ENCODE measurements at regions not wholly inside any gene's neighbourhood (a gene's known extent, or its start where the extent isn't known, plus 50 kb on each side); places are given as distances from the start of the nearest gene placed in this dataset.

DNA sequence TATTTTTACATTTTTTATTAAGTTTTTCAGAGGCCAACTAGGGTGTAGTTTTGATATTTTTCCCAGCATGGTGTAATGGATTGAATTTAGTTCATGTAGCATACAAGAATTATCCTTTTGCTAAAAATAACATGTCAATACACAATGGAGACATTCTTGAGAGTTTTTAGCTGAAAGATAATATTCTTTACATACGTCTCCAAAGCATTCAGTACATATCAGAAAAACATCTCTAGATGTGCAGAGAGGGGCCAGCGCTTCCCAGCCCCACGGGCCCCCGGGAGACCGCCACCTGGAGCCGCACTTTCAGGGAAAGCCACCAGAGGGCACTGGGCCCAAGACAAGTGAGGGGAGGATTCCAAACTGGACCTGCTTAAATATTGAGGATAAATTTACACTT, 499.4 kb downstream of the GALR1 start:
- no peaks in the 10 kb centered on the region for H3K27me3 ChIP-seq (ENCODE audit: insufficient read depth, low read length)
- H3K36me3 ChIP-seq (ENCODE audit: insufficient read depth, low read length) = no peaks in the 10 kb centered on the region
- no peaks in the 10 kb centered on the region for H3K79me2 ChIP-seq (ENCODE audit: control insufficient read depth, insufficient read depth, low read length, unreplicated experiment)
- H3K4me3 ChIP-seq (ENCODE audit: low read depth, low read length) = no peak overlapping the region
- no peak overlapping the region for H3K27ac ChIP-seq (ENCODE audit: low read depth, low read length)
- no peak overlapping the region for H2AFZ ChIP-seq (ENCODE audit: low read length, unreplicated experiment)
- no peaks in the 10 kb centered on the region for H3K4me1 ChIP-seq (ENCODE audit: control insufficient read depth, insufficient read depth, low read length, unreplicated experiment)

DNA sequence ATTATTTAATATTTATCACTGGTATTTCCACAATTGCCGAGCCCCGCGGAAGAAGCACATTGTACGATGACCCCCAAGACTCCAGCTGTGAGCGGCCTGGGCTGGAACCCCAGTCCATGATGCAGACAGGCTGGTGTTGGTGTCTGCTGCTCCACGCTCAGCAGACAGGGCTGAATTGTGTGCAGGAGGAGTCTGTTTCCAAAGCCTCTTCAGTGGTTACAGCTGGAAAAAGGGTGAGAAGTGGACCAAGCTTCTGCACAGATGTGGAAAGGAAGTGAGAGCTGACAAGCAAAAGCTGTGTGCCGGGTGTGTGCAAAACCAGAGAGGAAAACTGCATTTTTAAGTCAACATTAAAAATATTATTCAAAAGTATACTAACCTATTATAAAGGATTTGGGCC, 500.4 kb downstream of the GALR1 start:
- Histone ChIP-seq H2AFZ (ENCODE audit: low read length, unreplicated experiment) (no peak overlapping the region), H3K4me3 (ENCODE audit: low read depth, low read length) (no peak overlapping the region), H3K79me2 (ENCODE audit: control insufficient read depth, insufficient read depth, low read length, unreplicated experiment) (no peaks in the 10 kb centered on the region), H3K36me3 (ENCODE audit: insufficient read depth, low read length) (no peaks in the 10 kb centered on the region), H3K27me3 (ENCODE audit: insufficient read depth, low read length) (no peaks in the 10 kb centered on the region), H3K4me1 (ENCODE audit: control insufficient read depth, insufficient read depth, low read length, unreplicated experiment) (no peaks in the 10 kb centered on the region), H3K27ac (ENCODE audit: low read depth, low read length) (no peak overlapping the region)

DNA sequence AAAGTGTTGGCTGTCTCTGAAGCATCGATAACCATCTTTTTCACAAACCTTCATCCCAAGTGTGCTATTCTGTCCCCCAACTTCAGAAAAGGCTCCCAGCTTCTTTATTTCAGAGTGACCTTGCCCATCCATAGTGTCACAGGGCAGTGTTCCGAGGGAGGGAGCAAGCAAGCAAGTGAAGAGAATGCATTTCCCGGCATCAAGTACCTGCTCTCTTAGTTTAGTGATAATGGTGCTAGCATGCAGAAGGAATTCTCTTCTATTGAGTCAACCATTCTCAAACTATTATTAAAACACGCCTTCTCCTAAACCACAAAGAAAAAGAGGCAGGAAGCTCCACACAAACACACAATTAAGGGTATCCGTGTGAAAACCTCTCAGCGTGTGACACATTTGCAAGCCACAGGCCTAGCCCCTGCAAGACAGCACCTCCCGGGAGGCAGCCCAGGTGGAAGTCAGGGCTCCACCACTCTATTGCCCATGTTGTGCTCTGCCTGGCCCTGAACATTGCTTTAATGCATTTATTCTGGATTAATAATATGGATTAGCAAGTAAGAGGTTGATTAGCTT, 504.9 kb downstream of the GALR1 start:
- Histone ChIP-seq H3K36me3 (ENCODE audit: insufficient read depth, low read length) (no peaks in the 10 kb centered on the region), H3K27ac (ENCODE audit: low read depth, low read length) (no peak overlapping the region), H3K27me3 (ENCODE audit: insufficient read depth, low read length) (no peaks in the 10 kb centered on the region), H2AFZ (ENCODE audit: low read length, unreplicated experiment) (no peak overlapping the region), H3K4me1 (ENCODE audit: control insufficient read depth, insufficient read depth, low read length, unreplicated experiment) (no peaks in the 10 kb centered on the region), H3K4me3 (ENCODE audit: low read depth, low read length) (no peak overlapping the region), H3K79me2 (ENCODE audit: control insufficient read depth, insufficient read depth, low read length, unreplicated experiment) (no peaks in the 10 kb centered on the region)

DNA sequence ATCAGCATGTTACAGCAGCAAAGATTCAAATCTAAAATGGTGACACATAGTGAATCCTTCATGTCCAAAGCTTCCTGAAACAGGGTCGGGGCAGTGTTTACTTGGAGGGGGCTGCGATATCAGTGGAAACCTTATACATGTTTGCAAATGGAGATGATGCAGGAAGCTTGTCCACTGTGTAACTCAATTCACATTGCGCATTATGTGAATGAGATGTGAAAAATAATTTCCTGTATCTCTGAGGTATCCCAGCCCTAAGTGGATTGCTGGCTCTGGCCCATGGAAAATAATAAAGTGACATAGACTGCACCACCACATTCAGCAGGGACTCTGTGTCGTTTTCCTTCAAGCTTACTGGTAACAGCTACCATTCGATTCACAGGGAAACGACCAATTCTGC, 505.5 kb downstream of the GALR1 start:
- no peak overlapping the region for H2AFZ ChIP-seq (ENCODE audit: low read length, unreplicated experiment)
- no peaks in the 10 kb centered on the region for H3K4me1 ChIP-seq (ENCODE audit: control insufficient read depth, insufficient read depth, low read length, unreplicated experiment)

DNA sequence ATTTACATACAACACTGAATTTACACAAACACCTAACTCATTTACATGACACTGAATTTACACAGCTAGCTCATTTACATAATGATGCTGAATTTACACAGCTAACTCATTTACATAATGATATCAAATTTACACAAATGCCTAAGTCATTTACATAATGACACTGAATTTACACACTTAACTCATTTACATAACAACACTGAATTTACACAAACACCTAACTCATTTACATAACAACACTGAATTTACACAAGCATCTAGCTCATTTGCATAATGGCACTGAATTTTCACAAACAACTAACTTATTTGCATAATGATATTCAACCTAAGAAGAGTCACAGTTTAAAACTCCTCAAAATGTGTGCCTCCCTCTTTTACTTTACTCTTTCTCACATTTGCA, 511.7 kb downstream of the GALR1 start:
- no peak overlapping the region for H3K4me3 ChIP-seq (ENCODE audit: low read depth, low read length)
- H3K79me2 ChIP-seq (ENCODE audit: control insufficient read depth, insufficient read depth, low read length, unreplicated experiment) = no peaks in the 10 kb centered on the region
- H3K27ac ChIP-seq (ENCODE audit: low read depth, low read length) = no peak overlapping the region
- H3K27me3 ChIP-seq (ENCODE audit: insufficient read depth, low read length) = no peaks in the 10 kb centered on the region
- H3K4me1 ChIP-seq (ENCODE audit: control insufficient read depth, insufficient read depth, low read length, unreplicated experiment) = no peaks in the 10 kb centered on the region
- no peaks in the 10 kb centered on the region for H3K36me3 ChIP-seq (ENCODE audit: insufficient read depth, low read length)
- no peak overlapping the region for H2AFZ ChIP-seq (ENCODE audit: low read length, unreplicated experiment)

More for the DNA sequence above, 505.5 kb downstream of the GALR1 start:
- no peaks in the 10 kb centered on the region for H3K79me2 ChIP-seq (ENCODE audit: control insufficient read depth, insufficient read depth, low read length, unreplicated experiment)
- H3K27me3 ChIP-seq (ENCODE audit: insufficient read depth, low read length) = no peaks in the 10 kb centered on the region
- no peak overlapping the region for H3K4me3 ChIP-seq (ENCODE audit: low read depth, low read length)
- no peaks in the 10 kb centered on the region for H3K36me3 ChIP-seq (ENCODE audit: insufficient read depth, low read length)
- no peak overlapping the region for H3K27ac ChIP-seq (ENCODE audit: low read depth, low read length)

DNA sequence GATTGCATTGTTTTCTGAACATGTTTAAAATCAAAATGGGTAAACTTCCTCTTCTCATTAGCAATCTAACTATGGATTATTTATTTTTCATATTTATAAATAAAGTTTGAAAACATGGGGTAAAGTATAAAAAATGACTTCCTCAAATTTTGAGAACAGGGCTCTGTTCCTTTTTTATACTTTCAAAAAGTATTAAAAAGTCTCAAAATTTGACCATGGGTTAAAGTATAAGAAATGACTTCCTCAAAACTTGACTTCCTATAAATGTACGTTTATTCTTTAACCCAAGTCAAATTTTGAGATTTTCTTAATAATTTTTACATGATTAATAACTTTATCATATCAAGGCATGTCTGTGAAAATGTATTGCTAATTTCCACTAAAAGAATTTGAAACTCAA, 512.4 kb downstream of the GALR1 start:
- Histone ChIP-seq H3K79me2 (ENCODE audit: control insufficient read depth, insufficient read depth, low read length, unreplicated experiment) (no peaks in the 10 kb centered on the region), H3K27me3 (ENCODE audit: insufficient read depth, low read length) (no peaks in the 10 kb centered on the region), H3K4me3 (ENCODE audit: low read depth, low read length) (no peak overlapping the region), H2AFZ (ENCODE audit: low read length, unreplicated experiment) (no peak overlapping the region), H3K36me3 (ENCODE audit: insufficient read depth, low read length) (no peaks in the 10 kb centered on the region), H3K27ac (ENCODE audit: low read depth, low read length) (no peak overlapping the region), H3K4me1 (ENCODE audit: control insufficient read depth, insufficient read depth, low read length, unreplicated experiment) (no peaks in the 10 kb centered on the region)

DNA sequence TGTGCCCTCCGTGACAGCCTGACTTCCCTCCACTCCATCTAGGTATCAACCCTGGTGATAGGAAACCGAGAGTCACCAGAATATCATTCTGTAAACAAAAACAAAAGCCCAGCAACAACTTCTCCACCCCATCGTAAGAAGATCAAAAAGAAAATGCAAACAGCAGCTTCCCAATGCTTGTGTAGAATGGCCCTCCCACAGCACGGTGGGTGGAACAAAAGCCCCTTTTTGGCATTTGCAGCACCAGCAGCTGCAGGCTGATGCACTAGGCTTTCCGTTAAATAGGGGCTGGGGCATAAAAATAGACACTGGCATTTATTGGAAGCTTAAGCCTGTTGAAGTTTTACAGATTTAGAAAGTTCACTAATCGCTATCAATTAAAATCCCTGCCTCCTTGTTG, 513.0 kb downstream of the GALR1 start:
- Histone ChIP-seq H3K79me2 (ENCODE audit: control insufficient read depth, insufficient read depth, low read length, unreplicated experiment) (no peaks in the 10 kb centered on the region), H3K27ac (ENCODE audit: low read depth, low read length) (no peak overlapping the region), H3K36me3 (ENCODE audit: insufficient read depth, low read length) (no peaks in the 10 kb centered on the region), H3K4me1 (ENCODE audit: control insufficient read depth, insufficient read depth, low read length, unreplicated experiment) (no peaks in the 10 kb centered on the region), H2AFZ (ENCODE audit: low read length, unreplicated experiment) (no peak overlapping the region), H3K4me3 (ENCODE audit: low read depth, low read length) (no peak overlapping the region), H3K27me3 (ENCODE audit: insufficient read depth, low read length) (no peaks in the 10 kb centered on the region)

DNA sequence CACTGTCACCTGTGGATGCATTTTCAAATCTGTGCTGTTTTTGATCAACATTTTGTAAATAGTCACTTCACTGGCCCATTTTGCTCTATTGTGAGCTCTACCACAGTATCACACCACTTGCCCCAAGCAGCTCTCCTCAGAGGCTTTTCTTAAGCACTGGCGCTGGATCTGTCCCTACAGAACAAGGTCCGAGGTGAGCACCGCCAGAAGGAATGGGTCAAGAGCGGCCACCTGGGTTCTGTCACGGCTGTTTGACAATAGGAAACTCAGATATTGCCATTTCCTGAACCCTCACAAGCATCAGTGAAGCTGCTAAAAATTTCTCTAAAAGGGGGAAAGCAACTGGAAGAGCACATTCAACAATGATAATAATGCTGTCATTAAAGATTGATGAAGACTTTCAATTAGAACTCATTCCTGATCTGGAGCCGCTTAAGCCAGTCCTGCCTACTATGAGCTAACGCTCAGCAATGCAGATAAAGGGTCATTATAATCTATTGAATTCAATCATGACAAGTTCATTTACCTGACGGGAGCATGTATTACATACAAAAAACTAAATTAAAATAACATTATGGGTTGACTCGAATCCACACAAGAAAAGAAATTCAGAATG, 514.0 kb downstream of the GALR1 start:
- H3K27me3 ChIP-seq (ENCODE audit: insufficient read depth, low read length) = no peaks in the 10 kb centered on the region
- no peaks in the 10 kb centered on the region for H3K79me2 ChIP-seq (ENCODE audit: control insufficient read depth, insufficient read depth, low read length, unreplicated experiment)
- H3K36me3 ChIP-seq (ENCODE audit: insufficient read depth, low read length) = no peaks in the 10 kb centered on the region
- no peak overlapping the region for H2AFZ ChIP-seq (ENCODE audit: low read length, unreplicated experiment)
- no peak overlapping the region for H3K27ac ChIP-seq (ENCODE audit: low read depth, low read length)
- no peak overlapping the region for H3K4me3 ChIP-seq (ENCODE audit: low read depth, low read length)
- no peaks in the 10 kb centered on the region for H3K4me1 ChIP-seq (ENCODE audit: control insufficient read depth, insufficient read depth, low read length, unreplicated experiment)

DNA sequence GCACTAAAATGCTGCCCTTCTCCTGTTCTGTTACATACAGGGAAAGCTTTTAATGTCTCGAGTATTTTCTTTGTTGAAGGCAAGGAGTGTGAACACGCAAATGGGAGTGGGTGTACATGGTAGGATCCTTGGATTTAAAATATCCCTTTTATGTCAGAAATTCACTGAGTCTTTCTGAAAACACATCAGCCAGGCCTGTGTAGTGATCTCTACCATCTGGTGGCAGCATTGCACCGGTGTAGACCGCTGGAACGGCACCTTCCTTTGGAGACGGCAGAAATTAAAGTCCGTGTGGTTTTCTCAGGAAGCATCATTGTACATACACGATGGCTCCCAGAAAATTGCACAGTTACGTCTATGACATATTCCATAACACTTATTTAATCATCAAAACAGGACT, 515.8 kb downstream of the GALR1 start:
- Histone ChIP-seq H3K27ac (ENCODE audit: low read depth, low read length) (no peak overlapping the region), H2AFZ (ENCODE audit: low read length, unreplicated experiment) (no peak overlapping the region), H3K4me3 (ENCODE audit: low read depth, low read length) (no peak overlapping the region)

DNA sequence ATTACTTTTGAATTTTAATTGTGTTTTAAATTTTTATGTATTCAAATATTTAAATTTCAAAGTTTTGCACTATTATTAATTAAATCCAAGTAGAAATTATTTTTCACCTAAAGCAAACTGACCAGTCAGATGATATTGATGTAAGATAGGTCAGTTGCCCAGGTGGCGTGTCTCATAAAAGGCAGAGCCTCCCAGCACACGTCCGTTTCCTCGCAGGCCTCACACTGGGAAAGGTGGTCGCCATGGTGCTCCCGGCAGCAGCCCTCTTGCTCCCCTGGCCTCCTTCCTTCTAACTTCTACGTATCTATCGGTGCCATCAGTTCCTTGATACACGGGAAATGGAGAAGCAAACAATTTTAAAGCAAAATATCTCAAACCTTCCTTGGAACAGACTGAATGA, 516.8 kb downstream of the GALR1 start:
- H3K4me3 ChIP-seq (ENCODE audit: low read depth, low read length) = no peak overlapping the region
- no peaks in the 10 kb centered on the region for H3K27me3 ChIP-seq (ENCODE audit: insufficient read depth, low read length)
- H3K27ac ChIP-seq (ENCODE audit: low read depth, low read length) = no peak overlapping the region
- H2AFZ ChIP-seq (ENCODE audit: low read length, unreplicated experiment) = no peak overlapping the region
- no peaks in the 10 kb centered on the region; the same call in 1 of the 2 replicates for H3K36me3 ChIP-seq (ENCODE audit: insufficient read depth, low read length)
- no peaks in the 10 kb centered on the region for H3K4me1 ChIP-seq (ENCODE audit: control insufficient read depth, insufficient read depth, low read length, unreplicated experiment)
- H3K79me2 ChIP-seq (ENCODE audit: control insufficient read depth, insufficient read depth, low read length, unreplicated experiment) = no peaks in the 10 kb centered on the region

More for the DNA sequence above, 515.8 kb downstream of the GALR1 start:
- Histone ChIP-seq H3K36me3 (ENCODE audit: insufficient read depth, low read length) (no peaks in the 10 kb centered on the region), H3K27me3 (ENCODE audit: insufficient read depth, low read length) (no peaks in the 10 kb centered on the region), H3K4me1 (ENCODE audit: control insufficient read depth, insufficient read depth, low read length, unreplicated experiment) (no peaks in the 10 kb centered on the region), H3K79me2 (ENCODE audit: control insufficient read depth, insufficient read depth, low read length, unreplicated experiment) (no peaks in the 10 kb centered on the region)

DNA sequence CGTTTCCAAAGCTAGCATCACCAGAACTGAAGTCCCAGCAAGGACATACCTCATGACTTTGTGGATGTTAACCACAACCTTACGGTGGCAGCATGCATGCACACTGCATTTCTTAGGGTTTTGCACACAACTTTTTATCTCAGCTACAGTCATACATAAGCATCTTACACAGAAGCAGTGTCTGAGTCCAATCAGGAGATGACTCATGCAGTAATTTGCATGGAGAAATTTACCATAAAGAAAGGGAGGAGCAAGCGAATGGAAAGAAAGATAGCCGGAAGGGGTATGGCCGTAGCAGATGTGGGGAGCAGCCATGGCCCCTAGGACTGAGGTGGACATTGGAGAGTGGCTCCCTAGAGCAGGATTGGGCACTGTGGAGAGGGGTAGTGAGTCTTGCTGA, 522.5 kb downstream of the GALR1 start:
- Histone ChIP-seq H3K27me3 (ENCODE audit: insufficient read depth, low read length) (no peaks in the 10 kb centered on the region), H3K4me1 (ENCODE audit: control insufficient read depth, insufficient read depth, low read length, unreplicated experiment) (no peaks in the 10 kb centered on the region), H3K27ac (ENCODE audit: low read depth, low read length) (no peak overlapping the region), H3K4me3 (ENCODE audit: low read depth, low read length) (no peak overlapping the region), H3K36me3 (ENCODE audit: insufficient read depth, low read length) (no peaks in the 10 kb centered on the region; the same call in 1 of the 2 replicates), H2AFZ (ENCODE audit: low read length, unreplicated experiment) (no peak overlapping the region), H3K79me2 (ENCODE audit: control insufficient read depth, insufficient read depth, low read length, unreplicated experiment) (no peaks in the 10 kb centered on the region)
